ENCODE measurements at regions not wholly inside any gene's neighbourhood (a gene's known extent, or its start where the extent isn't known, plus 50 kb on each side); places are given as distances from the start of the nearest gene placed in this dataset.
"Not testable (repeated sequence)": the region's sequence is repeated elsewhere in the genome, so short reads cannot be mapped to it uniquely, and the experiment has no call there.

DNA sequence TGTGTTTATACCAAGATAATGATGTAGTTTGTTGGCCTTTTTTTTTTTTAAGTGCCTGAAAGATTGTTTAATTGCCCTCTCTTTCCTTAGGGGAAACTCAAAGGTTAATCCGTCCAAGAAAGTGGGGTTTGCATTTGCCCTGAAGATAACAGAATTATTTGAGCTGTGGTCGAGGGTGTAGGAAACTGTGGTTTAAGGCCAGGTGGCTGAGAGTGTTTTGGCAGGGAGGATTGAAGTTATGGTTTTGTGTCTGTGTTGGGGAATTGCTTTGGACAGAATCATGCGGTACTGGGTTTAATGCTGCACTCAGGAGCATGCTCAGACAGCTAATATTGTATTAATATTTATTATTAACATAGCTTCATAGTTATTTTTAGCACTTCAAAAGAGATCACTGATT is 509.8 kb downstream of the EBF1 start:
- DNase-seq (ENCODE audit: extremely low read depth, insufficient read length): no peak
- Histone ChIP-seq H3K4me3 (replicated peaks; ENCODE audit: low read depth, low read length) (no peak overlapping the region), H3K27me3 (replicated peaks; ENCODE audit: control insufficient read depth, insufficient read depth, low read length) (no peaks in the 10 kb centered on the region; the same call in 1 of the 2 replicates), H3K36me3 (ENCODE audit: control insufficient read depth, insufficient read depth, low read length) (no peaks in the 10 kb centered on the region)
- TF ChIP-seq CTCF (IDR thresholded peaks at IDR 0.05; ENCODE audit: insufficient read depth, low read length, poor library complexity, severe bottlenecking): no peak

GRCh38 chr5:158588617-158589016 is 511.1 kb downstream of the EBF1 start:
- Histone ChIP-seq H3K36me3 (ENCODE audit: control insufficient read depth, insufficient read depth, low read length) (no peaks in the 10 kb centered on the region), H3K27me3 (replicated peaks; ENCODE audit: control insufficient read depth, insufficient read depth, low read length) (no peaks in the 10 kb centered on the region; the same call in 1 of the 2 replicates), H3K4me3 (replicated peaks; ENCODE audit: low read depth, low read length) (no peak overlapping the region)
- no peak for TF ChIP-seq CTCF (IDR thresholded peaks at IDR 0.05; ENCODE audit: insufficient read depth, low read length, poor library complexity, severe bottlenecking)
- DNase-seq (ENCODE audit: extremely low read depth, insufficient read length): no peak

DNA sequence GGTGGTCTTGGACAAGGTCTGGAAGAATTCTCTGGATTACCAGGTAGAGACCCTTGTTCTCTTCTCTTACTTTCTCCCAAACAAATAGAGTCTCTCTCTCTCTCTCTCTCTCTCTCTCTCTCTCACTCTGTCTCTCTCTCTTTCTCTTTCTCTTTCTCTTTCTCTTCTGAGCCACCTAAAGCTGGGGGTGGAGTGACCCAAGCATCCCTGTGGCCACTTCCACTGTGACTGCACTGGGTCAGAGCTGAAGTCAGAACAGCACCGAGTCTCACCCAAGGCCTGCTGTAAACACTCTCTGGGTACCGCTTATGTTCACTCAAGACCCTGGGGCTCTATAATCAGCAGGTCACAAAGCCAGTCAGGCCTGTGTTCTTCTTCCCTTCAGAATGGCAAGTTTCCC is 513.7 kb downstream of the EBF1 start:
- Histone ChIP-seq H3K27me3 (replicated peaks; ENCODE audit: control insufficient read depth, insufficient read depth, low read length) (no peaks in the 10 kb centered on the region), H3K36me3 (ENCODE audit: control insufficient read depth, insufficient read depth, low read length) (no peaks in the 10 kb centered on the region), H3K4me3 (replicated peaks; ENCODE audit: low read depth, low read length) (no peak overlapping the region)
- TF ChIP-seq CTCF (IDR thresholded peaks at IDR 0.05; ENCODE audit: insufficient read depth, low read length, poor library complexity, severe bottlenecking): no peak
- DNase-seq (ENCODE audit: extremely low read depth, insufficient read length): no peak

- not testable (repeated sequence) for DNase-seq (ENCODE audit: extremely low read depth, insufficient read length); H3K27me3 ChIP-seq (replicated peaks; ENCODE audit: control insufficient read depth, insufficient read depth, low read length); H3K36me3 ChIP-seq (ENCODE audit: control insufficient read depth, insufficient read depth, low read length); H3K4me3 ChIP-seq (replicated peaks; ENCODE audit: low read depth, low read length)
These were observed 517.0 kb downstream of the EBF1 start for GRCh38 chr5:158582669-158583068.

DNA sequence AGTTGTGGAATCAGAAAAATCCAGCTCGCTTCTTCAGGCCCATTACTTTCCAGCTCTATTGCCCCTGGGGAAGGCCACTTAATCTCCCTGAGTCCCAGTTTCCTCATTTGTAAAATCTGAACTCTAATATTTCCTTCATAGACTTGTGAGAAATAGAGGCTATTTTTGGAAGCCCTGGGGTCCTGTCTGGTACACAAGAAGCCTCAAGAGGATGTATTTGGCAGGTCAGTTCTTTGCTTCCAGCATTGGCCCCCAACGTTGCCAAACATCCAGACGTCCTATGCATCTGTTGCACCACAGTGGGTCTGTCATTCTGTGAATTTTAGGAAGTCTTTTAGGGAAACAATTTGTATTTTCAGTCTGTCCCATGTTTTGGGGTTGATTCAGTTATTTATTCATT is 525.9 kb downstream of the EBF1 start:
- no peaks in the 10 kb centered on the region for H3K36me3 ChIP-seq (ENCODE audit: control insufficient read depth, insufficient read depth, low read length)
- TF ChIP-seq CTCF (IDR thresholded peaks at IDR 0.05; ENCODE audit: insufficient read depth, low read length, poor library complexity, severe bottlenecking): no peak
- H3K4me3 ChIP-seq (replicated peaks; ENCODE audit: low read depth, low read length): no peak overlapping the region
- no peak for DNase-seq (ENCODE audit: extremely low read depth, insufficient read length)
- H3K27me3 ChIP-seq (replicated peaks; ENCODE audit: control insufficient read depth, insufficient read depth, low read length): no peaks in the 10 kb centered on the region

DNA sequence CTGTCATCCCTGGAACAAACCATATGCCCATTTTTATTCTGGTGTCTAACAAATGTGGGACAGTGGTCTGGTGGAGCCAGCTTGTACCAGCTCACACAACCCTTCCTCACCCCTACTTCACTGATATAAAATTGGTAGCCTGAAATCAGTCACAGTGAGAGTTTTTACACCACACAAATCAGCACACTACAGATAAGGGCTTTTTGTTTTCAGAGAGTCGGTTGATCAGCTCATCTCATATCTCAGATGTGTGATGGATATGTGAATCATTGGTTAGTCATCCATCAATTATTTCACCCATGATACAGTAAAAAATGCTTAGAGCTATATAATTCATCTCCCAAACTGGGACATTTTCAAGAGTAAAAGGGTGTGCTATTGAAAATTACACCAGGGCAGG is 529.2 kb downstream of the EBF1 start:
- no peak for DNase-seq (ENCODE audit: extremely low read depth, insufficient read length)
- no peaks in the 10 kb centered on the region for H3K36me3 ChIP-seq (ENCODE audit: control insufficient read depth, insufficient read depth, low read length)
- H3K4me3 ChIP-seq (replicated peaks; ENCODE audit: low read depth, low read length): no peak overlapping the region
- no peak for TF ChIP-seq CTCF (IDR thresholded peaks at IDR 0.05; ENCODE audit: insufficient read depth, low read length, poor library complexity, severe bottlenecking)
- H3K27me3 ChIP-seq (replicated peaks; ENCODE audit: control insufficient read depth, insufficient read depth, low read length): no peaks in the 10 kb centered on the region

Data from GM06990 (cell line).